ENCODE measurements at regions not wholly inside any gene's neighbourhood (a gene's known extent, or its start where the extent isn't known, plus 50 kb on each side); places are given as distances from the start of the nearest gene placed in this dataset.

DNA sequence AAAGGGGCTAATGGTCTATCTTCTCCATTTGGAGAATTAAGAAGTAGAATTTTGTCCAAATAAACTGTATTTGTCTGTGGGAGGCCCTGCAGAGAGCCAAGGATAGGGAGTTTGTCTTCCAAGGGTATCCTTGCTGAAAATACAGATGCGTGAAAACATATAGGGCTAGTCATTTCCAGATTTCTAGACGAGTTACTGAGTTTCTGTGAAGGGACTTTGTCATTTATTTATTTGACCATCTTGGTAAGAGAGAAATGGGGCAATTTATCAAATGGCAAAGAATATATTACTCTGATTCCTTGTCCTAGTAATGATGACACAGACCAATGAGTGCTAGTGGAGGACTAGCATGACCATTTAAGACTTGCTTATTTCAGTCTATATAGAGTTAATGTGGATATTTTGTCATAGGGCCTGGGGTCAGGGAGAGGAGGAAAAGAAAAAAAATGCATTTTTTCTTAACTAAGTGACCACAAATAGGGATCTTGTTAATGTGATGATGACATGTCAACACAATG lies 376.6 kb upstream of the ONECUT1 start:
- TF ChIP-seq RNF2 (IDR thresholded peaks at IDR 0.05; ENCODE audit: borderline replicate concordance, low read depth) (no peak), CTCF (IDR thresholded peaks at IDR 0.05) (no peak), POLR2A (IDR thresholded peaks at IDR 0.05; ENCODE audit: low read length) (no peak), CHD2 (IDR thresholded peaks at IDR 0.05; ENCODE audit: low read length, partially characterized antibody) (no peak), KDM5A (IDR thresholded peaks at IDR 0.05) (no peak)
- TF ChIP-seq, protein P1, sequence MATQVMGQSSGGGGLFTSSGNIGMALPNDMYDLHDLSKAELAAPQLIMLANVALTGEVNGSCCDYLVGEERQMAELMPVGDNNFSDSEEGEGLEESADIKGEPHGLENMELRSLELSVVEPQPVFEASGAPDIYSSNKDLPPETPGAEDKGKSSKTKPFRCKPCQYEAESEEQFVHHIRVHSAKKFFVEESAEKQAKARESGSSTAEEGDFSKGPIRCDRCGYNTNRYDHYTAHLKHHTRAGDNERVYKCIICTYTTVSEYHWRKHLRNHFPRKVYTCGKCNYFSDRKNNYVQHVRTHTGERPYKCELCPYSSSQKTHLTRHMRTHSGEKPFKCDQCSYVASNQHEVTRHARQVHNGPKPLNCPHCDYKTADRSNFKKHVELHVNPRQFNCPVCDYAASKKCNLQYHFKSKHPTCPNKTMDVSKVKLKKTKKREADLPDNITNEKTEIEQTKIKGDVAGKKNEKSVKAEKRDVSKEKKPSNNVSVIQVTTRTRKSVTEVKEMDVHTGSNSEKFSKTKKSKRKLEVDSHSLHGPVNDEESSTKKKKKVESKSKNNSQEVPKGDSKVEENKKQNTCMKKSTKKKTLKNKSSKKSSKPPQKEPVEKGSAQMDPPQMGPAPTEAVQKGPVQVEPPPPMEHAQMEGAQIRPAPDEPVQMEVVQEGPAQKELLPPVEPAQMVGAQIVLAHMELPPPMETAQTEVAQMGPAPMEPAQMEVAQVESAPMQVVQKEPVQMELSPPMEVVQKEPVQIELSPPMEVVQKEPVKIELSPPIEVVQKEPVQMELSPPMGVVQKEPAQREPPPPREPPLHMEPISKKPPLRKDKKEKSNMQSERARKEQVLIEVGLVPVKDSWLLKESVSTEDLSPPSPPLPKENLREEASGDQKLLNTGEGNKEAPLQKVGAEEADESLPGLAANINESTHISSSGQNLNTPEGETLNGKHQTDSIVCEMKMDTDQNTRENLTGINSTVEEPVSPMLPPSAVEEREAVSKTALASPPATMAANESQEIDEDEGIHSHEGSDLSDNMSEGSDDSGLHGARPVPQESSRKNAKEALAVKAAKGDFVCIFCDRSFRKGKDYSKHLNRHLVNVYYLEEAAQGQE (IDR thresholded peaks at IDR 0.05) = no peak
